CD8-positive, alpha-beta memory T cell (primary cell): ENCODE measurements at regions not wholly inside any gene's neighbourhood (a gene's known extent, or its start where the extent isn't known, plus 50 kb on each side); places are given as distances from the start of the nearest gene placed in this dataset.
"Not testable (repeated sequence)": the region's sequence is repeated elsewhere in the genome, so short reads cannot be mapped to it uniquely, and the experiment has no call there.

Experiments
- CTCF ChIA-PET: fragments of 350-600 bp; sonication (Branson Sonifier 250); formaldehyde crosslinking; loops from one replicate; lab custom pipeline; 2021; ENCODE audit warnings: antibody characterized with exemption; lab: Charles Lee
- POLR2A ChIA-PET: fragments of 350-600 bp; sonication (Branson Sonifier 250); formaldehyde crosslinking; loops from one replicate; lab custom pipeline; 2021; ENCODE audit warnings: antibody characterized with exemption; lab: Charles Lee
- DNase-seq, 5 donors: peaks; one replicate each; pipeline versions ENCODE4 v3.0.0 to v3.0.0-alpha.2; 2020 to 2022; ENCODE audit warnings: mixed read lengths in 1 of 5
- H3K27ac ChIP-seq: one replicate; pipeline ENCODE4 v1.7.0; 2013; ENCODE audit warnings: low read depth, mild to moderate bottlenecking, low read length, moderate library complexity
- H3K27me3 ChIP-seq: 2 replicates; pipeline ENCODE4 v1.7.0; 2013; ENCODE audit warnings: low read length, mild to moderate bottlenecking; ENCODE audit not compliant: insufficient read depth, poor library complexity, severe bottlenecking
- H3K36me3 ChIP-seq: 2 replicates; pipeline ENCODE4 v1.7.0; 2013; ENCODE audit warnings: mild to moderate bottlenecking, low read length, moderate library complexity; ENCODE audit not compliant: insufficient read depth
- H3K4me1 ChIP-seq: 2 replicates; pipeline ENCODE4 v1.7.0; 2013; ENCODE audit warnings: mild to moderate bottlenecking, low read length, moderate library complexity; ENCODE audit not compliant: insufficient read depth
- H3K4me3 ChIP-seq: 2 replicates; pipeline ENCODE4 v1.7.0; 2013; ENCODE audit warnings: mild to moderate bottlenecking, low read length
- H3K9me3 ChIP-seq: 2 replicates; pipeline ENCODE4 v1.7.0; 2013; ENCODE audit warnings: mild to moderate bottlenecking, low read length
- H3K27ac Mint-ChIP-seq, 8 donors: one replicate each; pipeline ENCODE4 v1.8.0; 2020 to 2021; ENCODE audit warnings: mixed read lengths in 8 of 8, mild to moderate bottlenecking in 6 of 8, inconsistent platforms in 3 of 8, moderate library complexity in 3 of 8
- H3K27me3 Mint-ChIP-seq, 2 donors: one replicate each; pipeline ENCODE4 v1.8.0; 2020 to 2021; ENCODE audit warnings: mixed read lengths in 2 of 2, mild to moderate bottlenecking in 1 of 2, moderate library complexity in 1 of 2
- H3K36me3 Mint-ChIP-seq, 3 donors: one replicate each; pipeline ENCODE4 v1.8.0; 2020 to 2021; ENCODE audit warnings: mixed read lengths in 3 of 3, inconsistent platforms in 1 of 3, mild to moderate bottlenecking in 1 of 3
- H3K4me1 Mint-ChIP-seq, 3 donors: one replicate each; pipeline ENCODE4 v1.8.0; 2020 to 2021; ENCODE audit warnings: mixed read lengths in 3 of 3, inconsistent platforms in 1 of 3, mild to moderate bottlenecking in 1 of 3
- H3K4me3 Mint-ChIP-seq, 7 donors: one replicate each; pipeline ENCODE4 v1.8.0; 2020 to 2021; ENCODE audit warnings: mixed read lengths in 7 of 7, mild to moderate bottlenecking in 6 of 7, moderate library complexity in 4 of 7, inconsistent platforms in 2 of 7
- H3K9me3 Mint-ChIP-seq, 5 donors: one replicate each; pipeline ENCODE4 v1.8.0; 2020 to 2022; ENCODE audit warnings: mixed read lengths in 5 of 5, mild to moderate bottlenecking in 3 of 5, moderate library complexity in 2 of 5, inconsistent platforms in 1 of 5

GRCh38 chr2:65963303-65963702 lies 471.6 kb upstream of the MEIS1 start:
- H3K9me3 ChIP-seq, H3K27ac Mint-ChIP-seq, CTCF ChIA-PET, DNase-seq, POLR2A ChIA-PET, H3K36me3 Mint-ChIP-seq, H3K4me1 Mint-ChIP-seq, H3K4me1 ChIP-seq, H3K27me3 Mint-ChIP-seq, H3K4me3 ChIP-seq, H3K36me3 ChIP-seq, H3K4me3 Mint-ChIP-seq, H3K27me3 ChIP-seq, H3K27ac ChIP-seq, H3K9me3 Mint-ChIP-seq: not testable (repeated sequence)

GRCh38 chr2:65960953-65961352 lies 474.0 kb upstream of the MEIS1 start:
- Histone ChIP-seq H3K36me3 (no peaks in the 10 kb centered on the region), H3K9me3 (no peaks in the 10 kb centered on the region), H3K4me1 (no peaks in the 10 kb centered on the region), H3K27me3 (no peaks in the 10 kb centered on the region), H3K27ac (no peak overlapping the region), H3K4me3 (no peak overlapping the region)
- POLR2A ChIA-PET, result no interaction called here
- Mint-ChIP-seq H3K27ac (no peak overlapping the region), H3K4me1 (no peaks in the 10 kb centered on the region), H3K36me3 (no peaks in the 10 kb centered on the region), H3K9me3 (peaks cover 0 to 11% (median 6%) of the 10 kb centered on the region in 5 donors), H3K27me3 (no peaks in the 10 kb centered on the region), H3K4me3 (no peak overlapping the region)
- CTCF ChIA-PET, result no interaction called here
- DNase-seq, result no peak

- POLR2A ChIA-PET, result no interaction called here
- H3K4me1 Mint-ChIP-seq, result no peaks in the 10 kb centered on the region
Measured at GRCh38 chr2:65957886-65958285, 477.0 kb upstream of the MEIS1 start.

GRCh38 chr2:65957454-65957853 lies 477.5 kb upstream of the MEIS1 start:
- no peaks in the 10 kb centered on the region for H3K9me3 ChIP-seq
- no peak overlapping the region for H3K4me3 ChIP-seq
- no peak overlapping the region for H3K27ac ChIP-seq
- no peak overlapping the region for H3K4me3 Mint-ChIP-seq
- ChIA-PET CTCF (no interaction called here), POLR2A (no interaction called here)
- H3K9me3 Mint-ChIP-seq, result peaks cover 0 to 8% (median 6%) of the 10 kb centered on the region in 5 donors
- H3K27me3 ChIP-seq, result no peaks in the 10 kb centered on the region
- DNase-seq, result no peak
- H3K36me3 ChIP-seq, result no peaks in the 10 kb centered on the region
- no peak overlapping the region for H3K27ac Mint-ChIP-seq
- H3K27me3 Mint-ChIP-seq, result no peaks in the 10 kb centered on the region
- H3K36me3 Mint-ChIP-seq, result no peaks in the 10 kb centered on the region
- no peaks in the 10 kb centered on the region for H3K4me1 ChIP-seq
- no peaks in the 10 kb centered on the region for H3K4me1 Mint-ChIP-seq

More at GRCh38 chr2:65957886-65958285, 477.0 kb upstream of the MEIS1 start:
- no peaks in the 10 kb centered on the region for H3K9me3 ChIP-seq
- H3K4me3 ChIP-seq, result no peak overlapping the region
- no peak overlapping the region for H3K27ac Mint-ChIP-seq
- DNase-seq, result no peak
- H3K27me3 Mint-ChIP-seq, result no peaks in the 10 kb centered on the region
- H3K36me3 ChIP-seq, result no peaks in the 10 kb centered on the region
- H3K27ac ChIP-seq, result no peak overlapping the region
- no peaks in the 10 kb centered on the region for H3K4me1 ChIP-seq
- no peaks in the 10 kb centered on the region for H3K27me3 ChIP-seq
- H3K9me3 Mint-ChIP-seq, result peaks cover 0 to 11% (median 6%) of the 10 kb centered on the region in 5 donors
- no peaks in the 10 kb centered on the region for H3K36me3 Mint-ChIP-seq
- CTCF ChIA-PET, result no interaction called here
- no peak overlapping the region for H3K4me3 Mint-ChIP-seq

GRCh38 chr2:65955259-65955658 lies 479.7 kb upstream of the MEIS1 start:
- H3K9me3 Mint-ChIP-seq, result peaks cover 0 to 6% (median 3%) of the 10 kb centered on the region in 5 donors
- H3K4me3 ChIP-seq, result no peak overlapping the region

GRCh38 chr2:65952966-65953761 lies 481.8 kb upstream of the MEIS1 start:
- H3K9me3 Mint-ChIP-seq, result peaks cover 0 to 6% (median 3%) of the 10 kb centered on the region in 5 donors
- DNase-seq, result no peak
- no peaks in the 10 kb centered on the region for H3K4me1 Mint-ChIP-seq

More at GRCh38 chr2:65955259-65955658, 479.7 kb upstream of the MEIS1 start:
- Histone ChIP-seq H3K27me3 (no peaks in the 10 kb centered on the region), H3K27ac (no peak overlapping the region), H3K4me1 (no peaks in the 10 kb centered on the region), H3K9me3 (no peaks in the 10 kb centered on the region), H3K36me3 (no peaks in the 10 kb centered on the region)
- H3K4me1 Mint-ChIP-seq, result no peaks in the 10 kb centered on the region
- no peak overlapping the region for H3K27ac Mint-ChIP-seq
- ChIA-PET POLR2A (no interaction called here), CTCF (no interaction called here)
- no peak overlapping the region for H3K4me3 Mint-ChIP-seq
- no peaks in the 10 kb centered on the region for H3K36me3 Mint-ChIP-seq
- DNase-seq, result no peak
- H3K27me3 Mint-ChIP-seq, result no peaks in the 10 kb centered on the region

GRCh38 chr2:65944213-65944612 lies 490.7 kb upstream of the MEIS1 start:
- no peaks in the 10 kb centered on the region for H3K27me3 Mint-ChIP-seq
- Histone ChIP-seq H3K36me3 (no peaks in the 10 kb centered on the region), H3K27me3 (no peaks in the 10 kb centered on the region), H3K4me1 (no peaks in the 10 kb centered on the region), H3K27ac (no peak overlapping the region), H3K4me3 (no peak overlapping the region), H3K9me3 (no peaks in the 10 kb centered on the region)
- no peak overlapping the region for H3K4me3 Mint-ChIP-seq
- DNase-seq, result no peak
- peaks cover 0 to 3% (median 0%) of the 10 kb centered on the region in 5 donors for H3K9me3 Mint-ChIP-seq
- H3K36me3 Mint-ChIP-seq, result no peaks in the 10 kb centered on the region
- ChIA-PET CTCF (no interaction called here), POLR2A (no interaction called here)
- H3K4me1 Mint-ChIP-seq, result no peaks in the 10 kb centered on the region
- H3K27ac Mint-ChIP-seq, result no peak overlapping the region

More at GRCh38 chr2:65952966-65953761, 481.8 kb upstream of the MEIS1 start:
- Histone ChIP-seq H3K27ac (no peak overlapping the region), H3K9me3 (no peaks in the 10 kb centered on the region), H3K4me1 (no peaks in the 10 kb centered on the region), H3K36me3 (no peaks in the 10 kb centered on the region), H3K27me3 (no peaks in the 10 kb centered on the region), H3K4me3 (no peak overlapping the region)
- ChIA-PET CTCF (no interaction called here), POLR2A (no interaction called here)
- H3K4me3 Mint-ChIP-seq, result no peak overlapping the region
- H3K36me3 Mint-ChIP-seq, result no peaks in the 10 kb centered on the region
- H3K27ac Mint-ChIP-seq, result no peak overlapping the region
- H3K27me3 Mint-ChIP-seq, result no peaks in the 10 kb centered on the region

- H3K27ac Mint-ChIP-seq, result no peak overlapping the region
- Histone ChIP-seq H3K27me3 (no peaks in the 10 kb centered on the region), H3K36me3 (no peaks in the 10 kb centered on the region), H3K9me3 (no peaks in the 10 kb centered on the region), H3K4me1 (no peaks in the 10 kb centered on the region), H3K4me3 (no peak overlapping the region), H3K27ac (no peak overlapping the region)
- ChIA-PET CTCF (no interaction called here), POLR2A (no interaction called here)
- no peak overlapping the region for H3K4me3 Mint-ChIP-seq
- no peaks in the 10 kb centered on the region for H3K27me3 Mint-ChIP-seq
- H3K9me3 Mint-ChIP-seq, result peaks cover 0 to 4% (median 0%) of the 10 kb centered on the region in 5 donors
- no peaks in the 10 kb centered on the region for H3K36me3 Mint-ChIP-seq
- DNase-seq, result no peak
- H3K4me1 Mint-ChIP-seq, result no peaks in the 10 kb centered on the region
Measured at GRCh38 chr2:65943099-65943786, 491.7 kb upstream of the MEIS1 start.
